ENCODE measurements at regions not wholly inside any gene's neighbourhood (a gene's known extent, or its start where the extent isn't known, plus 50 kb on each side); places are given as distances from the start of the nearest gene placed in this dataset.
"Not testable (repeated sequence)": the region's sequence is repeated elsewhere in the genome, so short reads cannot be mapped to it uniquely, and the experiment has no call there.

DNA sequence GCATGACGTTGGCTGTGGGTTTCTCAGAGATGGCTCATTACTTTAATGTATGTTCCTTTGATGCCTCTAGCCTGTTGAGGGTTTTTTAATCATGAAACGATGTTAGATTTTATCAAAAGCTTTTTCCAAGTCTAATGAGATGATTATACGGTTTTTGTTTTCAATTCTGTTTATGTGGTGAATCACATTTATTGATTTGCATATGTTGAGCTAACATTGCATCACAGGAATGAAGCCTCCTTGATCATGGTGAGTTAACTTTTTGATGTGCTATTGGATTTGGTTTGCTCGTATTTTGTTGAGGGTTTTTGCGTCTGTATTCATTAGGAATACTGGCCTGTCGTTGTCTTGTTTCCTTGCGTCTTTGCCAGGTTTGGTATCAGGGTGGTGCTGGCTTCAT is 52.3 kb upstream of the PTPN12 start:
- no peak for DNase-seq

DNA sequence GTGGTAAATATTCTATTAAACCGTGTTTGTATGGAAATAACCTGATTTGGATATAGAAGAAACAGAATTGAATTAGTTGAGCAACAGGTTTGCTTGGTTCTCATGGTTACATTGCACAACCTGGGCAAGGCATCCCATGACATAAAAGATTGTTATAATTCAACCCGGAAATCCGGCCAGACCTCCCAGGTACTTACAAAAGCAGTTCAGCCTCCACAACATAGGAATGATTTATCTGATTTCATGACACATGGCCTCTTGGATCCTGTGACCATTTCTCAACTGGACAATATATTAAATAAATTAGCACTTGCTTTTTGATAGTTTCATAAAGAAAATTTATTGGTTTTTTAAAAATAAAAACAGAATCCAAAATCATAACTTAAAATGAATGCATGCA is 55.1 kb upstream of the PTPN12 start:
- no peak for DNase-seq

- no peak for DNase-seq
Observed at GRCh38 chr7:77481615-77482014, 55.5 kb upstream of the PTPN12 start.

- not testable (repeated sequence) for DNase-seq
Observed at GRCh38 chr7:77480102-77480627, 56.9 kb upstream of the PTPN12 start.

DNA sequence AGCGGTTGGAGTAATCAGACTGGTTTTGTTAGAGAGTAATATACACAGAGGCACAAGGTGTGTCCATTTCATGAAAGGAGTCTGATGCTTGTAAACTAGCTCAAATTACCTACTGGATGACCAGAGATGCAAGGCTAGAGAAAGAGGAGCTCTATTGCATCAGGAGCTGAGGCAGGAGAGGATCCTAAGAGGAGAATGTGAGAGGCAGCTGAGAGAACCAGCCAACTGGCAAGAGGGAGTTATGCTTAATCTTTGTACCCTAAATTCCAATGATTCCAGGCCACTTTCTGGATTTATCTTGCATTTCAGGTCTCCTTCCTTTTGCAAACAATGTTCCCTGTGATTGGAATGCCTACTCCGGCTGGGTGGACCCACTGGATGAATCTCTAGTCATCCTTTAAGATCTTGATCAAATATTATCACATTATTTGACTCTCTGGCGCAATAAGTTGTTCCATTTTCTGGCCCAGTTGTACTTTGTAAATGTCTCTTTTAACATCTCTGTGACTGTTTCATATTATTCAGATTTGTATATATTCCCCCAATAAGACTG is 57.5 kb upstream of the PTPN12 start:
- DNase-seq = peak; percentile 69

DNA sequence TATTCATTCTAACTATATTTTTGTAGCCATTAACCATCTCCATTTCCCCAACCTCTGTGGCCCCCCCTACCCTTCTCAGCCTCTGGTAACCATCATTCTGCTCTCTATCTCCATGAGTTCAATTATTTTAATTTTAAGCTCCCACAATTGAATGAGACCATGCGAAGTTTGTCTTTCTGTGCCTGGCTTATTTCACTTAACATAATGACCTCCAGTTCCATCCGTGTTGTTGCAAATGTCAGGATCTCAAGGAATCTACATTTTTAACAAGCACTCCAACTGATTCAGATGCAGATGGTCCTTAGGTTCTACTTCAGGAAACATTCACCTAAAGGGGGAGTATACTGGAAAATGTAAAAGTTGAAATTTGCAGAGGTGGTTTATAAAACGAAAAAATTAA is 60.2 kb upstream of the PTPN12 start:
- DNase-seq = no peak

DNA sequence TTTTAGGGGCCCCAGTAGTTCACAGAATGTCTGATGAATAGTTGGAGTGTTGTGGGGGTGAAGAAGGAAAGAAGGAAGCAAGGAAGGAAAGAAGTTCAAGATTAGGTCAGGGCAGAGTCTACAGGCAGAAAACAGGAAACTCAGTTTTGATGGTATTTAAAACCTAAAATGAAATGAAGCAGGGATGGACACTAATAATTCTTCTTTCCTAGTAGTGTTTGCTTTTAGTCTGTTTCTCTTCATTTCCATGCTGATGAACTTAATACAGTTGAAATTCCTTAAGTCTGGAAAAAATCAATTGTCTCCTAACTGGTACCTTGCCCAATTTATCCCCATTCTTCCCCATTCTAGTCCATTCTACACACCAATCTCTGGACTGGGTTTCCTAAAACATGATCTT is 59.0 kb upstream of the GSAP start:
- DNase-seq = no peak

GRCh38 chr7:77474756-77475155 is 58.6 kb upstream of the GSAP start:
- no peak for DNase-seq

GRCh38 chr7:77473229-77474005 is 57.3 kb upstream of the GSAP start:
- DNase-seq = no peak

- no peak for DNase-seq
Observed at GRCh38 chr7:77469927-77470326, 53.8 kb upstream of the GSAP start.

- no peak for DNase-seq
Observed at GRCh38 chr7:77467408-77467807, 51.3 kb upstream of the GSAP start.

- DNase-seq = no peak
Observed at GRCh38 chr7:77466450-77466849, 50.3 kb upstream of the GSAP start.

All from NCI-H510A (cell line).